ENCODE measurements at regions not wholly inside any gene's neighbourhood (a gene's known extent, or its start where the extent isn't known, plus 50 kb on each side); places are given as distances from the start of the nearest gene placed in this dataset.
"Not testable (repeated sequence)": the region's sequence is repeated elsewhere in the genome, so short reads cannot be mapped to it uniquely, and the experiment has no call there.

DNA sequence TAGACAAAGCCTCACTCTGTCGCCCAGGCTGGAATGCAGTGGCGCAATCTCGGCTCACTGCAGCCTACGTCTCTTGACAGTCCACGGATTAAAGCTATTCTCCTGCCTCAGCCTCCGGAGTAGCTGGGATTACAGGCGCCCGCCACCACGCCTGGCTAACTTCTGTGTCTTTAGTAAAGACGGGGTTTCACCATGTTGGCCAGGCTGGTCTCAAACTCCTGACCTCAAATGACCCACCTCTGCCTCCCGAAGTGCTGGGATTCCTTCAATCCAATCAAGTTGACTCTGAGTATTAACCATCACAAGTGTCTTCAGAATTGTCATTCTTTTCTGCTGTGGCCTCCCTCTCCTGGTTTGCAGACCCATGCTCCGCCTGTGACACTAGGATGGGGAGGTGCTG lies 61.9 kb downstream of the GOLGA8T start:
- TF ChIP-seq, protein P1, sequence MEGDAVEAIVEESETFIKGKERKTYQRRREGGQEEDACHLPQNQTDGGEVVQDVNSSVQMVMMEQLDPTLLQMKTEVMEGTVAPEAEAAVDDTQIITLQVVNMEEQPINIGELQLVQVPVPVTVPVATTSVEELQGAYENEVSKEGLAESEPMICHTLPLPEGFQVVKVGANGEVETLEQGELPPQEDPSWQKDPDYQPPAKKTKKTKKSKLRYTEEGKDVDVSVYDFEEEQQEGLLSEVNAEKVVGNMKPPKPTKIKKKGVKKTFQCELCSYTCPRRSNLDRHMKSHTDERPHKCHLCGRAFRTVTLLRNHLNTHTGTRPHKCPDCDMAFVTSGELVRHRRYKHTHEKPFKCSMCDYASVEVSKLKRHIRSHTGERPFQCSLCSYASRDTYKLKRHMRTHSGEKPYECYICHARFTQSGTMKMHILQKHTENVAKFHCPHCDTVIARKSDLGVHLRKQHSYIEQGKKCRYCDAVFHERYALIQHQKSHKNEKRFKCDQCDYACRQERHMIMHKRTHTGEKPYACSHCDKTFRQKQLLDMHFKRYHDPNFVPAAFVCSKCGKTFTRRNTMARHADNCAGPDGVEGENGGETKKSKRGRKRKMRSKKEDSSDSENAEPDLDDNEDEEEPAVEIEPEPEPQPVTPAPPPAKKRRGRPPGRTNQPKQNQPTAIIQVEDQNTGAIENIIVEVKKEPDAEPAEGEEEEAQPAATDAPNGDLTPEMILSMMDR (IDR thresholded peaks at IDR 0.05 in 8 of 11, conservative IDR thresholded peaks at IDR 0.05 in 3 of 11) = not testable (repeated sequence)
- not testable (repeated sequence) for TF ChIP-seq POLR2AphosphoS5 (IDR thresholded peaks at IDR 0.05)
